Endothelial cell of umbilical vein (primary cell): ENCODE measurements at regions not wholly inside any gene's neighbourhood (a gene's known extent, or its start where the extent isn't known, plus 50 kb on each side); places are given as distances from the start of the nearest gene placed in this dataset.

Experiments
- BruUV-seq: library from RNA; stranded (reverse); fragments of 400-500 nt; replicated peaks from 2 replicates; lab custom pipeline; 2021; lab: Mats Ljungman, UMichigan
- CTCF ChIA-PET: fragments of 300-600, 350-600 bp; sonication (Branson Sonifier 250); formaldehyde crosslinking; loops from one replicate; lab custom pipeline; 2021; ENCODE audit warnings: antibody characterized with exemption, inconsistent platforms; lab: Charles Lee
- POLR2A ChIA-PET: fragments of 300-600, 350-600 bp; sonication (Branson Sonifier 250); formaldehyde crosslinking; loops from one replicate; lab custom pipeline; 2021; ENCODE audit warnings: antibody characterized with exemption, inconsistent platforms; lab: Charles Lee
- DNase-seq: peaks from one replicate; pipeline ENCODE4 v3.0.0-alpha.2; 2011; ENCODE audit warnings: low read depth, low spot score
- FAIRE-seq: peaks from 2 replicates; lab custom pipeline; 2011; peaks lifted over from hg19 to GRCh38; lab: Jason Lieb, UNC
- H2AFZ ChIP-seq: 2 replicates; pipeline ENCODE4 v1.6.0; 2012; ENCODE audit warnings: low read depth, low read length, control low read depth, inconsistent platforms
- H3K27ac ChIP-seq: 2 replicates; pipeline ENCODE4 v1.5.1; 2011; ENCODE audit warnings: low read depth, mild to moderate bottlenecking, control low read depth, low read length, moderate library complexity; ENCODE audit not compliant: insufficient read depth
- H3K27me3 ChIP-seq, 2 experiments: 2 replicates each; pipeline versions ENCODE4 v1.6.0 to v1.6.1; 2011; ENCODE audit warnings: low read length in 2 of 2, mixed read lengths in 1 of 2; ENCODE audit not compliant: control insufficient read depth in 2 of 2, insufficient read depth in 2 of 2
- H3K36me3 ChIP-seq, 2 experiments: 2 replicates in 1 of 2; 3 replicates in 1 of 2; pipeline ENCODE4 v1.5.1; 2011; ENCODE audit warnings: low read length in 2 of 2, mild to moderate bottlenecking in 1 of 2, moderate library complexity in 1 of 2; ENCODE audit not compliant: control insufficient read depth in 2 of 2, insufficient read depth in 2 of 2; ENCODE audit errors: extremely low read depth in 1 of 2
- H3K4me1 ChIP-seq: 3 replicates; pipeline ENCODE4 v1.5.1; 2011; ENCODE audit warnings: mild to moderate bottlenecking, low read length; ENCODE audit not compliant: control insufficient read depth, insufficient read depth; ENCODE audit errors: extremely low read depth
- H3K4me2 ChIP-seq: 2 replicates; pipeline ENCODE4 v1.6.1; 2011; ENCODE audit warnings: low read length, control low read depth, mixed read lengths; ENCODE audit not compliant: insufficient read depth
- H3K4me3 ChIP-seq, 3 experiments: fragments of 200-600 bp in 1 of 3; sonication (generic), shearing (Covaris generic) in 1 of 3; replicated peaks in 1 of 3; 2 replicates each; pipeline ENCODE4 v1.5.1; 2011 to 2016; ENCODE audit warnings: control low read depth in 3 of 3, low read length in 3 of 3, mild to moderate bottlenecking in 2 of 3, inconsistent platforms in 1 of 3, low read depth in 1 of 3, moderate library complexity in 1 of 3; ENCODE audit not compliant: insufficient read depth in 1 of 3
- H3K79me2 ChIP-seq: 2 replicates; pipeline ENCODE4 v1.6.0; 2012; ENCODE audit warnings: low read length, inconsistent platforms; ENCODE audit not compliant: control insufficient read depth, insufficient read depth
- H3K9ac ChIP-seq: replicated peaks from 2 replicates; pipeline ENCODE3; 2011; ENCODE audit warnings: low read length, control low read depth; ENCODE audit not compliant: insufficient read depth; ENCODE audit errors: extremely low read depth
- H3K9me1 ChIP-seq: replicated peaks from 3 replicates; pipeline ENCODE4 v1.6.0; 2011; ENCODE audit warnings: mild to moderate bottlenecking, low read length; ENCODE audit not compliant: control insufficient read depth, insufficient read depth; ENCODE audit errors: extremely low read depth
- H3K9me3 ChIP-seq: replicated peaks from 2 replicates; pipeline ENCODE4 v1.5.1; 2012; ENCODE audit warnings: low read length, inconsistent platforms; ENCODE audit not compliant: control insufficient read depth, insufficient read depth
- H4K20me1 ChIP-seq: replicated peaks from 2 replicates; pipeline ENCODE3; 2011; ENCODE audit warnings: mild to moderate bottlenecking, low read length; ENCODE audit not compliant: control insufficient read depth, insufficient read depth; ENCODE audit errors: extremely low read depth
- EZH2 ChIP-seq: IDR thresholded peaks from 2 replicates; pipeline ENCODE4 v1.6.1; 2012; ENCODE audit warnings: borderline replicate concordance, low read depth, mild to moderate bottlenecking, moderate library complexity, low read length, inconsistent platforms; ENCODE audit not compliant: severe bottlenecking
- FOS ChIP-seq: IDR thresholded peaks from 2 replicates; pipeline ENCODE4 v1.6.1; 2011; ENCODE audit warnings: mild to moderate bottlenecking, low read length, moderate library complexity, borderline replicate concordance; ENCODE audit not compliant: insufficient read depth
- GATA2 ChIP-seq: IDR thresholded peaks from 2 replicates; pipeline ENCODE4 v1.7.0; 2011; ENCODE audit warnings: low read depth, mild to moderate bottlenecking, moderate library complexity, mixed read lengths, low read length; ENCODE audit not compliant: insufficient read length, insufficient read depth
- JUN ChIP-seq: IDR thresholded peaks from 2 replicates; pipeline ENCODE4 v1.6.1; 2011; ENCODE audit warnings: borderline replicate concordance, low read depth; ENCODE audit not compliant: insufficient read length, insufficient read depth
- MYC ChIP-seq: IDR thresholded peaks from one replicate; pipeline ENCODE4 v1.6.1; 2011; ENCODE audit warnings: mild to moderate bottlenecking, low read depth, low read length
- POLR2A ChIP-seq: IDR thresholded peaks from 2 replicates; pipeline ENCODE4 v1.6.1; 2012; ENCODE audit warnings: low read depth, mild to moderate bottlenecking, control low read depth, low read length
- POLR2AphosphoS5 ChIP-seq: IDR thresholded peaks from 2 replicates; pipeline ENCODE4 v1.6.1; 2012; ENCODE audit warnings: low read depth, mild to moderate bottlenecking, control low read depth, low read length, moderate library complexity; ENCODE audit not compliant: insufficient read depth
- dilution Hi-C: fragments of 300-500 bp; cut with MboI; formaldehyde crosslinking; loops from one replicate; pipeline ENCODE4 v1.15.0; 2019; ENCODE audit warnings: low sequenced_read_pairs; ENCODE audit not compliant: extremely low pct_ligation_motif_present
- intact Hi-C: fragments of 100-400 bp; cut with micrococcal nuclease; formaldehyde crosslinking; loops from one replicate; pipeline ENCODE4 v1.10.0; 2022
- TF ChIP-seq, protein P1 (sequence below), 2 donors: IDR thresholded peaks; 1 replicate in 1 of 2; 2 replicates in 1 of 2; pipeline ENCODE4 v1.5.1; 2011; ENCODE audit warnings: low read length in 2 of 2, mild to moderate bottlenecking in 2 of 2, moderate library complexity in 2 of 2, control low read depth in 1 of 2, inconsistent platforms in 1 of 2, low read depth in 1 of 2; ENCODE audit not compliant: insufficient read depth in 1 of 2; ENCODE audit errors: extremely low read depth in 1 of 2
- TF ChIP-seq, protein P2 (sequence below): IDR thresholded peaks from 2 replicates; pipeline ENCODE4 v1.6.1; 2011; ENCODE audit not compliant: insufficient read depth, insufficient read length

DNA sequence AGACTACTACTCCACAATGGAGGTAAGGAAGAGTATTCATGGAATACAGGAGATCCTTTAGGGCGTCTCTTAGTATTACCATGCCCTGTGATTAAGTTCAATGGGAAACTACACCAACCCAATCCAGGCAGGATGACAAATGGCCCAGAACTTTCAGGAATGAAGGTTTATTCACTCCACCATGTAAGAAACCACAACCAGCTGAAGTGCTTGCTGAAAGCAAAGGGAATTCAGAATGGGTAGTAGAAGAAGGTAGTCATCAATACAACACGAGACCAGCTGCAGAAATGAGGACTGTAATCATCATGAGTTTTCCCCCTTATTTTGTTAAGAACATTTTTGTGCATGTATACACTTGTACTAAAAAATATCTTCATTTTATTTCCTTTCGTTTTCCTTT is 76.6 kb downstream of the GPR37 start:
- Histone ChIP-seq H3K27ac (no peak overlapping the region), H3K4me2 (no peak overlapping the region), H3K9ac (no peak overlapping the region), H3K4me3 (no peak overlapping the region), H3K4me1 (no peaks in the 10 kb centered on the region), H3K79me2 (no peaks in the 10 kb centered on the region), H3K36me3 (no peaks in the 10 kb centered on the region), H4K20me1 (no peaks in the 10 kb centered on the region), H3K9me1 (no peaks in the 10 kb centered on the region), H2AFZ (no peak overlapping the region), H3K9me3 (no peaks in the 10 kb centered on the region), H3K27me3 (no peaks in the 10 kb centered on the region)
- DNase-seq (no peak), FAIRE-seq (no peak)
- dilution Hi-C loops (no loop called here), intact Hi-C loops (no loop called here)
- ChIA-PET CTCF (no interaction called here), POLR2A (no interaction called here)
- BruUV-seq = no TSS peak
- TF ChIP-seq POLR2AphosphoS5 (no peak), MYC (no peak), EZH2 (no peak), GATA2 (no peak), POLR2A (no peak), FOS (no peak), JUN (no peak)
- TF ChIP-seq, protein P1, sequence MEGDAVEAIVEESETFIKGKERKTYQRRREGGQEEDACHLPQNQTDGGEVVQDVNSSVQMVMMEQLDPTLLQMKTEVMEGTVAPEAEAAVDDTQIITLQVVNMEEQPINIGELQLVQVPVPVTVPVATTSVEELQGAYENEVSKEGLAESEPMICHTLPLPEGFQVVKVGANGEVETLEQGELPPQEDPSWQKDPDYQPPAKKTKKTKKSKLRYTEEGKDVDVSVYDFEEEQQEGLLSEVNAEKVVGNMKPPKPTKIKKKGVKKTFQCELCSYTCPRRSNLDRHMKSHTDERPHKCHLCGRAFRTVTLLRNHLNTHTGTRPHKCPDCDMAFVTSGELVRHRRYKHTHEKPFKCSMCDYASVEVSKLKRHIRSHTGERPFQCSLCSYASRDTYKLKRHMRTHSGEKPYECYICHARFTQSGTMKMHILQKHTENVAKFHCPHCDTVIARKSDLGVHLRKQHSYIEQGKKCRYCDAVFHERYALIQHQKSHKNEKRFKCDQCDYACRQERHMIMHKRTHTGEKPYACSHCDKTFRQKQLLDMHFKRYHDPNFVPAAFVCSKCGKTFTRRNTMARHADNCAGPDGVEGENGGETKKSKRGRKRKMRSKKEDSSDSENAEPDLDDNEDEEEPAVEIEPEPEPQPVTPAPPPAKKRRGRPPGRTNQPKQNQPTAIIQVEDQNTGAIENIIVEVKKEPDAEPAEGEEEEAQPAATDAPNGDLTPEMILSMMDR (IDR thresholded peaks at IDR 0.05; ENCODE audit: extremely low read depth in 1 of 2, insufficient read depth in 1 of 2, low read depth in 1 of 2, low read length in 2 of 2) = no peak
- TF ChIP-seq, protein P2, sequence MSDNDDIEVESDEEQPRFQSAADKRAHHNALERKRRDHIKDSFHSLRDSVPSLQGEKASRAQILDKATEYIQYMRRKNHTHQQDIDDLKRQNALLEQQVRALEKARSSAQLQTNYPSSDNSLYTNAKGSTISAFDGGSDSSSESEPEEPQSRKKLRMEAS = no peak
